M059J (cell line): ENCODE measurements at regions not wholly inside any gene's neighbourhood (a gene's known extent, or its start where the extent isn't known, plus 50 kb on each side); places are given as distances from the start of the nearest gene placed in this dataset.
A peak's percentile ranks its signal among the peaks of the same experiment; 100 is the strongest.

Experiments
- DNase-seq: peaks from one replicate; pipeline ENCODE4 v3.0.0-alpha.2; 2012; ENCODE audit warnings: low read depth

GRCh38 chr17:73813201-73813600, 169.0 kb upstream of the SDK2 start:
- DNase-seq = no peak

GRCh38 chr17:73814075-73814474, 169.8 kb upstream of the SDK2 start:
- no peak for DNase-seq

- no peak for DNase-seq
These were observed 171.2 kb upstream of the SDK2 start for GRCh38 chr17:73815474-73815873.

GRCh38 chr17:73819440-73820395, 175.5 kb upstream of the SDK2 start:
- no peak for DNase-seq

DNA sequence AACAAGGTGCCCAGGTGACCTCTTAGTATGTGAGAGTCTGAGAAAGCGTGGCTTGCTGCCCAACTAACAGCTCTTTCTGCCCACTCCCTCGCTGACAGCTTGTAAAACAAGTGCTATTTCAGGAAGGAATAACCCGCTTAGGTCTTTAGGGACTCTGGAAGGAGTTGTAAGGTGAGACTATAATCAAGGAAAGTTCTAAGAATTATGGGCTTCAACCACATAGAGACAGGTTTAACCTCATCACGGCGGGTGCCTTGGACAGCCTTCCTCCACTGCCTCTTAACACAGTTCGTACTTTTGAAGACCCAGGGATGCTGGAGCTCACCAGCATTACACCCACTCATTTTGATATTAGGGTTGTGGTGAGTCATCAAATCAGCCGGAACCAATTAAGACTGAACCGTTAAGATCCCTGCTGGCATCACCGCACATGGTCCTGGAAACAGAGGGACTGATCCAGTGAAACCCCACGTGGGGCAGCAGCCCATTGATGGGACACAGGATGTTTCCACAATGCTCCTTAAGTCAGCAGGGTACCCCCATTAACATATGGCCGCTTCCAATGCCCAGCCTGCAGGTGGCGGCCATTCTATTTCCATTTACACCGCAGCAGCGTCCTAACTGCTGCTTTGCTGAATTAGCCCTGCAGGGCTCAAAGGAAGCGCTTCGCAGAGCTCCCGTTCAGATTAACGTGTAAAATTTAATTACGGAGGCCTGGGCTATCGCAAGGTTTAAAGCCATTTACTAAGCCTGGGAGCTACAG, 176.6 kb upstream of the SDK2 start:
- DNase-seq = peak; percentile 4

DNA sequence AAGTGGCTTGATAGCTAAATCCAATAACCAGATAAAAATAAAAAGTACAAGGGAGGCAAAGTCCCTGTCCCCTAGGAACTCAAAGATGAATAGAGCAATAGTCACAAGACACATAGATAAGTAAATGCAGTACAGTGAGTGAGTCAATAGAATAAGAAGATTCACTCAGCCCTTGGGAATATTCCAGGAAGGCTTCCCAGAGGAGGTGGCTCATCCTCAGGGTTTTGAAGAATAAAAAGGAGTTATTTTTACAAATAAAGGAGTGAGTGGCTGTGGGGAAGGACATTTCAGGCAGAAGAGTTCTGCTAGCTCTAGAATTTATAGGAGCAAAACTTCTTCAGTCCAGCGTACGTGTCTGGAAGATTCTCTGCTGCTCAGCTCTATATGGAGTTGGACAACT, 177.4 kb upstream of the SDK2 start:
- no peak for DNase-seq

GRCh38 chr17:73822371-73822770, 178.1 kb upstream of the SDK2 start:
- DNase-seq = no peak

GRCh38 chr17:73823684-73824083, 179.4 kb upstream of the SDK2 start:
- no peak for DNase-seq

GRCh38 chr17:73824321-73824720, 180.1 kb upstream of the SDK2 start:
- no peak for DNase-seq

- DNase-seq = no peak
These were observed 182.1 kb upstream of the SDK2 start for GRCh38 chr17:73826181-73826871.

DNA sequence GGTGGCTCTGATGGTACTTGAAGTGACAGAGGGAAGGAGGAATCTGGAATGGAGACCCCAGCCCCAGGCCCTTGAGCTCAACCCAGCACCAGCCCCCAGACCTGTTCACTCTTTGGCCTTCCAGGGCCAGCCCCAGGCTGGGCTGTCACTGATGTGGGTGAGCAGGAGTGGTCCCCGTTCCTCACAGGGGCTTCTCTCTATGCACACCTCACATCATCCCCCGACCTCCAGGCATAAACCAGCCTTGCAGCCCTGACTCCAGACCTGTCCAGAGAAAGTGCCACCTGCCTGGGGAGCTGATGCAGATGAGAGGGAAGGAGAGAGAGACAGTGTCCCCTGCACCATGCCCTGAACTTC, 182.6 kb upstream of the SDK2 start:
- no peak for DNase-seq

DNA sequence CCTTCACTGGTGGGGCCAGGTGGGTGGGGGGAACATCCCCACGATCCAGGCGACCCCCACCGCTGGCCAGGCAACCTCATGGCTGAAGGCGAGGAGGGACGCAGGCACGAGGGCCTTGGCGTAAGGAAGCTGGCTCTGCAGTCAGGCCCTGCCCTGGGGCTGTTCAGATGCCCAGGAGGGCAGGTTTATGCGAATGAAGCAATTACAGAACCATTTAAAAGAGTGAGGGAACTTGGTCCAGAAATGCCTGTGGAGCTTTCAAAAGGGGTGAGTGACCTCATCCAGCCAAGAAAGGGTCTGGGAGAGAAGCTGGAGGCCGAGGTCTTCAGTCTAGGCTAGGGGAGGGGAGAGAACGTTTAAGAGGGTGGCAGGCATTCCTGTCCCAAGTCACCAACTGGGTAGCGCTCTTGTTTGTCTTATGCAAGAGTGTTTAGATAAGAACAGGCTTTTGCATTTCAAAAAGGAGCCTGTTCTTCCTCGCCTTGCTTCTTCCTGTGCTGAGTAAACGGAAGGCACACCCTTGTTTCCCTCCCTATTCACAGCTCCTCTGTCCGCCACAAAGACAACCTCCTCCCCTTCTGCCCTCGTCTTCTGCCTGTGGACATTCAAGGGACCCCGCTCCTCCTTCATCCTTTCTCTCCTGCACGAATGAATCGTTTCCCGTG, 183.5 kb upstream of the SDK2 start:
- no peak for DNase-seq

DNA sequence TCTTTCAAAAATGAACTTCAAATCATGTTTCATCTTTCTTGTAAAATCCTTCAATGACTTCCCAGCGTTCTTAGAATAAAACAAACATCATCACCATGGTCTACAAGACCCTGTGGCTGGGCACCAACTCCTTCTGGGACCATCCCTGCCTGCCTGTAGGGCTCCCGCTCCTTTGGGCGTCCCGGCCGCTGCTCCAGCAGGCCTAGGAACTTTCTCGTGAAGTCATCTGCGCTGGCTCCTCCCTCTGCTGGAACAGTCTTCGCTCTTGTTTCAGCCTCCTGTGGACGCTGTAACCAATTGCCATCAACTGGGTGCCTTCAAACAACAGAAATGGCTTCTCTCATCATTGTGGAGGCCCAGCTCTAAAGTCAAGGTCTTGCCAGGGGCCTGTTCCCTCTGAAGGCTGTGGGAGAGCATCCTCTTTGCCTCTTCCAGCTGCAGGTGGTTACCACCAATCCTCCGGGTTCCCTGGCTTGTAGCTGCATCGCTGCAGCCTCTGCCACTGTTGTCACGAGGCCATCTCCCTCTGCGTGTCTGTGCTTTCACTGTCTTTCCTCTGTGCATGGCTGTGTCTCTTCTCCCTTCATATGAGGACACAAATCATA, 185.5 kb upstream of the SDK2 start:
- no peak for DNase-seq

DNA sequence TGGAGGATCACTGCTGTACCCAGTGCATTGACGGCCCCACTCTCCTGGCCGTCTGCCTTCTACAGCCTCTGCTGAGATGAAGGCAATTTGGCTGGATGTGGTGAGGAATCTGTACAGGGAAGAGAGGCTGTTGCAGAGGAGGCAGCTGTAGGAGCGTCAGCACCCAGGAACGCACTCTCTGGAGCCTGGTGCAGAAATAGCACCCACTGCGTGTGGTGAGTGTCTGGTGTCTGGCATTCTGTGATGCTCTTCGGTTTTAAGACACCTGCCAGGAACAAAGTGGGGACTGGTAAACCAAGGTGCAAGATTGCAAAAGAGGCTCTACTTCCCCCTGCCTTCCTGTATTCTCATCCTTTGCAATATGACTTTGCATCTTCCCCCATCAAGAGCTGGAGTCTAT, 187.5 kb upstream of the SDK2 start:
- DNase-seq = no peak

DNA sequence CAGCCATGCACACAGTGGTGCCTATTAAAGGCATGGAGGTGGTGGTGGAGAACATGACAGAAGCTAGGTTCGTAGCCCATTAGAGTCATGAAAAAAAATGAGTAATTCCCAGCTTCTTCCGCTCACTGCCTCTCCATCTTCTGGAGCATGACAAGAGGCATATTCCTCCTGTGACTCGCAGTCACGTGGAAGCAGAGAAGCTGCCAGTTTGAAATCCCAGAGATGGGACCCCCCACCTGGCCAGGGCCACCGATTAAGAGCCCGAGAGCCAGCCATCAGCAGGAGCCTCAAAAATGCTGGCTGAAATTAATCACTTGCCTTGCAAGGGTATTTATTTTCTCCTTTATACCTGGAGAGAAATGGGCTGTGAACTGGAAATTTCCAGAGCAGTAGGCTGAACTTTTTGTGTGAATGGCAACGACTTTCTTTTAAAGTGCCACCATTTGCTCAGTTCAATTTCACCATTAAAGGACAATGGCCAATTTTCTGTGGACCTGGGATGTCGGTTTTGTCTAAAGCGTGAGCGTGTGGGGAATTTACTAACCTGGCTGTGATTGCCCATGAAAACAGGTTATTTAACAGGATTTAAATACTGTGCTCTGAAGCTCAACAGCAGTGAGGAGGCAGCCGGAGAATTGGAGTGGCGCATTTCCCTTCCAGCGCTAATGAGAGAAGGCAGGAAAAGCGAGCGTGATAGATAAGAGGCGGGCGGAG, 189.7 kb upstream of the SDK2 start:
- no peak for DNase-seq

DNA sequence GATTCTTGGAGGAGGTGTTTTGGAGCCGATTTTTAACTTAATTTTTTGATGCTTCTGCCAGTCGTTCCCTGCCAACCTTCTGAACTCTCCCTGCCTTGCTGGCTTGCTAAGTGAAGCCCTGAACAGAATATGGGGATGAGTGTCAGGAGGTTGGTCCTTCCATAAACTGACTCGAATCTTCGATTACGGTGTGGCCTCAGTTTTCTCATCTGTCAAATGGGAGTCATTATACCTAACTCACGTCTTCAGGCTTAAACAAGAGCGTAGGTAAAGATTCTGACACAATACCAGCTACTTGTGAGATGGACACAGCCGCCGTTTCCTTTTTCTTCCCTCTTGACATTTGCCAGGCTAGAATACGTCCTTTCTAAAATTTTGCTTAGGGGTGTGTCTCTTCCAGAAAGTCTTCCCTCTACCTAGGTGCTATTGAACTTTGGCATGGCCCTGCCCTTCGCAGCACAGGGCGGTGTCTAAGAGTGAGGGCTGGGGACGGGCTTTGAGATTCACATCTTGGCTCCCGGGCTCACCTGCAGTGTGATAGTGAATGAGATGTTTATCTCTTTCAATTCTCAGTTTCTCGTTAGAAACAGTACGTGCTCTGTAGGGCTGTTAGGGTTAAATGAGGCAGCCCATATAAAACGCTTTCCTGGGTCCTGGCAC, 190.6 kb upstream of the SDK2 start:
- DNase-seq = no peak

DNA sequence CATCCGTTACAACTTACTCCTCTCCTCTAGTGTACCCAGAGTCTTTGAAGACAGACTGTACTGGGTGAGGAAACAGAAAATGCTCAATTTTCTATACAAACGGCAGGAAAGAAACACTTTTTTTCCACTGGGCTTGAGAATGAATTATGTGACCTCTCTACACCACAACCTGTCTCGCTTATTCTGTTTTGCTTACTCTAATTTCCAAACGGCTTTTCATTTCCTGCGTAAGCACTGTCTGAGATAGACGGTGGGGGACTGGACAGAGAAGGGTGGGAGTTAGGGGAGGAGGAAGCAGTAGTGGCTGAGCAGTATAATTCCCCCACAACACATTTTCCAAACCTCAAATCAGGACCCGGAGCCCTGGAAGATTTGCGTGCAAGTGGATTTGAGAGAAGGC, 191.4 kb upstream of the SDK2 start:
- DNase-seq = no peak

GRCh38 chr17:73838815-73839214, 194.6 kb upstream of the SDK2 start:
- DNase-seq = no peak

GRCh38 chr17:73840829-73841228, 196.6 kb upstream of the SDK2 start:
- DNase-seq = no peak

DNA sequence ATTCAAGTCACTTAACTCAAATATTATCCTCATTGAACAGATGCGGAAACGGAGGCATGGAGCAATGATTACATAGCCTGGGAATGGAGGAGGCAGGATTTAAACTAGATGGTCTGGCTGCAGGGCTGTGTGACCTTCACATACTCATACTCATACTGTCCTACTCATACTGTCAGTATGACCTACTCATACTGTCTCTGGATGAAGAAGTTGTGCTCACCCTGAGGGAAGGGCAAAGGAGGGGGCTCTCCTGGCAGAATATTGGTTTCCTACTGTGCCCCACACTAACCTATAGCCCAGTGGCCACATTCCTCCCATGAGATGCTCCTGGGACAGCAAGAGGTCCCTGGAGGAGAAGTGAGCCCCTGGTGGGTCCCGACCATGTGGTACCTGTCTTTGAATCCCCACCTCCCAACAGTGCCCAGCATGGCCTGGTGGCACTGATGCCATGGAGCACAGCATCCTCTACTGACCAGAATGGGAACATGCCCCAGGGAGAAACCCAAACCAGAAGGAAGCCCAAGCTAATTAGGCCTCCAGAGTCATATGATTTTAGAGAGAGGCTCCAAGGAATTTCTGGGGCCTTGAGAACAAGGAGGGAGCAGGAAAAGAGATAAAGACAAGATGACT, 197.3 kb upstream of the SDK2 start:
- no peak for DNase-seq
